ENCODE measurements at regions not wholly inside any gene's neighbourhood (a gene's known extent, or its start where the extent isn't known, plus 50 kb on each side); places are given as distances from the start of the nearest gene placed in this dataset.

- TF ChIP-seq CTCF (IDR thresholded peaks at IDR 0.05; ENCODE audit: control extremely low read depth in 1 of 3, insufficient read depth in 1 of 3, low read depth in 1 of 3, low read length in 3 of 3) (no peak), ATF2 (IDR thresholded peaks at IDR 0.05; ENCODE audit: low read length) (no peak), JUN (IDR thresholded peaks at IDR 0.05; ENCODE audit: low read depth, low read length) (no peak), POLR2AphosphoS5 (IDR thresholded peaks at IDR 0.05; ENCODE audit: low read depth, low read length) (no peak), EP300 (IDR thresholded peaks at IDR 0.05; ENCODE audit: borderline replicate concordance in 1 of 2, low read depth in 2 of 2, low read length in 2 of 2) (no peak)
These were observed 125.9 kb upstream of the OSMR start for GRCh38 chr5:38719916-38720315.

Measured in H1 (cell line).